ENCODE measurements at regions not wholly inside any gene's neighbourhood (a gene's known extent, or its start where the extent isn't known, plus 50 kb on each side); places are given as distances from the start of the nearest gene placed in this dataset.

DNA sequence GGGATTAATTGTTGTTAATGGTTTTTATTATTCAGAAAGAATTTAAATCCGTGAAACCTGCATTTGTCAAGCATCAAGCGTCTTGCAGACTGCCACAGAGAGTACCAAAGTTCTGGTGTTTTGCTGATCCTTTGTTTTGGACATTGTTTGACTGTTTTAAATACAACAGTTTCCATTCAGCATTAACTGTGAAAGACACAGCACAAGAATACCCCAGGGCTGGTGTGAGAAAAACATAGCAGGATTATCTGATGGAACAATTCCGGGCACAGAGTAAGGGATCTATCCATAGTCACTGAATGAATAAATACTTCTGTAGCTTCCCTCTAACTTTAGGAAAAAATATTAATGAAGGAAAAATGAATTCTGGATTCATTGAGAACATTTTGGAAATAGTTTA lies 202.3 kb downstream of the LTN1 start:
- intact Hi-C loops (cut with micrococcal nuclease; ENCODE audit: unreplicated experiment): no loop called here

DNA sequence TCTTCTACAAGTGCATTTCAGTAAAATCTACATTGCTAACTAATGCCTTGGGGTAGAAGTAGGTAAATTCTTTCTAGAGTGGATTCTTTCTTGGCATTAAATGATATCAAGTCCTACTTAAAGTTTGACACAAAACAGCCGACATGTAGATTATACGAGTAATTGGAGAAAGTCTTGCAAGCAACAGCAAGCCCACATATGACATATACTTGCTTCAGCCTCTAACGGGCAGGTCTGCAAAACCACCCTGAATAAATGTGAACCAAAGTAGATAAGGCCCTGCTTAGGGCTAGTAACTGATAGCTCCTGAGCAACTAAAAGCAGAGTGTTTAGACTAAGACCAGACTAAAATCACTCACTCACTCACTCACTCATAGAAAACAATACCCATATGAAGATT lies 203.2 kb downstream of the LTN1 start:
- Histone ChIP-seq H3K4me3 (ENCODE audit: low read depth, low read length, poor library complexity, severe bottlenecking) (no peak overlapping the region), H3K9me3 (ENCODE audit: low read depth, low read length, poor library complexity, severe bottlenecking) (no peaks in the 10 kb centered on the region), H3K27ac (ENCODE audit: low read depth, low read length, poor library complexity, severe bottlenecking) (no peak overlapping the region), H3K27me3 (replicated peaks; ENCODE audit: insufficient read depth, low read depth, low read length, poor library complexity) (no peaks in the 10 kb centered on the region), H3K4me1 (ENCODE audit: insufficient read depth, low read length, poor library complexity, severe bottlenecking) (no peaks in the 10 kb centered on the region), H3K36me3 (ENCODE audit: insufficient read depth, low read length, poor library complexity, severe bottlenecking) (no peaks in the 10 kb centered on the region)
- CTCF ChIA-PET: no interaction called here
- BruUV-seq (replicated peaks): no TSS peak
- intact Hi-C loops (cut with micrococcal nuclease; ENCODE audit: unreplicated experiment): no loop called here
- no peak for TF ChIP-seq EZH2 (IDR thresholded peaks at IDR 0.05; ENCODE audit: borderline replicate concordance, low read depth, low read length, poor library complexity, severe bottlenecking)
- TF ChIP-seq, protein P1, sequence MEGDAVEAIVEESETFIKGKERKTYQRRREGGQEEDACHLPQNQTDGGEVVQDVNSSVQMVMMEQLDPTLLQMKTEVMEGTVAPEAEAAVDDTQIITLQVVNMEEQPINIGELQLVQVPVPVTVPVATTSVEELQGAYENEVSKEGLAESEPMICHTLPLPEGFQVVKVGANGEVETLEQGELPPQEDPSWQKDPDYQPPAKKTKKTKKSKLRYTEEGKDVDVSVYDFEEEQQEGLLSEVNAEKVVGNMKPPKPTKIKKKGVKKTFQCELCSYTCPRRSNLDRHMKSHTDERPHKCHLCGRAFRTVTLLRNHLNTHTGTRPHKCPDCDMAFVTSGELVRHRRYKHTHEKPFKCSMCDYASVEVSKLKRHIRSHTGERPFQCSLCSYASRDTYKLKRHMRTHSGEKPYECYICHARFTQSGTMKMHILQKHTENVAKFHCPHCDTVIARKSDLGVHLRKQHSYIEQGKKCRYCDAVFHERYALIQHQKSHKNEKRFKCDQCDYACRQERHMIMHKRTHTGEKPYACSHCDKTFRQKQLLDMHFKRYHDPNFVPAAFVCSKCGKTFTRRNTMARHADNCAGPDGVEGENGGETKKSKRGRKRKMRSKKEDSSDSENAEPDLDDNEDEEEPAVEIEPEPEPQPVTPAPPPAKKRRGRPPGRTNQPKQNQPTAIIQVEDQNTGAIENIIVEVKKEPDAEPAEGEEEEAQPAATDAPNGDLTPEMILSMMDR (conservative IDR thresholded peaks at IDR 0.05; ENCODE audit: low read depth, low read length): no peak
- POLR2A ChIA-PET (ENCODE audit: low non-redundant PET): no interaction called here
- no peak for DNase-seq (ENCODE audit: low spot score)

More for the DNA sequence above, 202.3 kb downstream of the LTN1 start:
- ChIA-PET POLR2A (ENCODE audit: low non-redundant PET) (no interaction called here), CTCF (no interaction called here)
- Histone ChIP-seq H3K27me3 (replicated peaks; ENCODE audit: insufficient read depth, low read depth, low read length, poor library complexity) (no peaks in the 10 kb centered on the region), H3K4me1 (ENCODE audit: insufficient read depth, low read length, poor library complexity, severe bottlenecking) (no peaks in the 10 kb centered on the region), H3K27ac (ENCODE audit: low read depth, low read length, poor library complexity, severe bottlenecking) (no peak overlapping the region), H3K9me3 (ENCODE audit: low read depth, low read length, poor library complexity, severe bottlenecking) (no peaks in the 10 kb centered on the region), H3K36me3 (ENCODE audit: insufficient read depth, low read length, poor library complexity, severe bottlenecking) (no peaks in the 10 kb centered on the region), H3K4me3 (ENCODE audit: low read depth, low read length, poor library complexity, severe bottlenecking) (no peak overlapping the region)
- BruUV-seq (replicated peaks): no TSS peak
- TF ChIP-seq, protein P1 (conservative IDR thresholded peaks at IDR 0.05; ENCODE audit: low read depth, low read length): no peak
- no peak for TF ChIP-seq EZH2 (IDR thresholded peaks at IDR 0.05; ENCODE audit: borderline replicate concordance, low read depth, low read length, poor library complexity, severe bottlenecking)
- DNase-seq (ENCODE audit: low spot score): no peak

DNA sequence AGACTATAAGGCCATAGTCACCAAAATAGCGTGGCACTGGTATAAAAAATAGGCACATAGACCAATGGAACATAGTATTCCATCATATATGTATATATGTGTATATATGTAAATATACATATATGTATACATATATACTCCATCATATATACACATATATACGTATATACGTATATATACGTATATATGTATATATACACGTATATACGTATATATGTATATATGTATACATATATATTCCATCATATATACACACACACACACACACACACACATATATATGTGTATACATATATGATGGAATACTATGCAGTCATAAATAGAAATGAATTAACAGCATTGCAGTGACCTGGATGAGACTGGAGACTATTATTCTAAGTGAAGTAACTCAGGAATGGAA lies 204.6 kb downstream of the LTN1 start:
- no peaks in the 10 kb centered on the region for H3K27me3 ChIP-seq (replicated peaks; ENCODE audit: insufficient read depth, low read depth, low read length, poor library complexity)

DNA sequence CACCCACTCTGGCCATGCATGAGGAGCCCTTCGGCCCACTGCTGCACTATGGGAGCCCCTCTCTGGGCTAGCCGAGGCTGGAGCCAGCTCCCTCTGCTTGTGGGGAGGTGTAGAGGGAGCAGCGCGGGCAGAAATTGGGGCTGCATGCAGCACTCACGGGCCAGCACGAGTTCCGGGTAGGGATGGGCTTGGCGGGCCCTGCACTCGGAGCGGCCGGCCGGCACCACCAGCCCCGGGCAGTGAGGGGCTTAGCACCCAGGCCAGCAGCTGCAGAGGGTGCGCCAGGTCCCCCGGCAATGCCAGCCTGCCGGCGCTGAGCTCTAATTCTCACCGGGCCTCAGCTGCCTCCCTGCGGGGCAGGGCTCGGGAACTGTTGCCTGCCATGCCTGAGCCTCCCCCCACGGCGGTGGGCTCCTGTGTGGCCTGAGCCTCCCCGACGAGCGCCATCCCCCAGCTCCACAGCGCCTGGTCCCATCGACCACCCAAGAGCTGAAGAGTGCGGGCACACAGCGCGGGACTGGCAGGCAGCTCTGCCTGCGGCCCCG lies 209.0 kb downstream of the LTN1 start:
- H3K9me3 ChIP-seq (ENCODE audit: low read depth, low read length, poor library complexity, severe bottlenecking): no peaks in the 10 kb centered on the region
- H3K27me3 ChIP-seq (replicated peaks; ENCODE audit: insufficient read depth, low read depth, low read length, poor library complexity): no peaks in the 10 kb centered on the region
- no TSS peak for BruUV-seq (replicated peaks)
- intact Hi-C loops (cut with micrococcal nuclease; ENCODE audit: unreplicated experiment): no loop called here
- no peak overlapping the region for H3K27ac ChIP-seq (ENCODE audit: low read depth, low read length, poor library complexity, severe bottlenecking)
- POLR2A ChIA-PET (ENCODE audit: low non-redundant PET): no interaction called here
- H3K4me3 ChIP-seq (ENCODE audit: low read depth, low read length, poor library complexity, severe bottlenecking): no peak overlapping the region
- DNase-seq (ENCODE audit: low spot score): no peak
- H3K36me3 ChIP-seq (ENCODE audit: insufficient read depth, low read length, poor library complexity, severe bottlenecking): no peaks in the 10 kb centered on the region
- CTCF ChIA-PET: no interaction called here
- no peaks in the 10 kb centered on the region for H3K4me1 ChIP-seq (ENCODE audit: insufficient read depth, low read length, poor library complexity, severe bottlenecking)
- TF ChIP-seq, protein P1 (conservative IDR thresholded peaks at IDR 0.05; ENCODE audit: low read depth, low read length): no peak
- no peak for TF ChIP-seq EZH2 (IDR thresholded peaks at IDR 0.05; ENCODE audit: borderline replicate concordance, low read depth, low read length, poor library complexity, severe bottlenecking)

More for the DNA sequence above, 204.6 kb downstream of the LTN1 start:
- Histone ChIP-seq H3K4me3 (ENCODE audit: low read depth, low read length, poor library complexity, severe bottlenecking) (no peak overlapping the region), H3K4me1 (ENCODE audit: insufficient read depth, low read length, poor library complexity, severe bottlenecking) (no peaks in the 10 kb centered on the region), H3K36me3 (ENCODE audit: insufficient read depth, low read length, poor library complexity, severe bottlenecking) (no peaks in the 10 kb centered on the region), H3K27ac (ENCODE audit: low read depth, low read length, poor library complexity, severe bottlenecking) (no peak overlapping the region), H3K9me3 (ENCODE audit: low read depth, low read length, poor library complexity, severe bottlenecking) (no peaks in the 10 kb centered on the region)
- TF ChIP-seq EZH2 (IDR thresholded peaks at IDR 0.05; ENCODE audit: borderline replicate concordance, low read depth, low read length, poor library complexity, severe bottlenecking): no peak
- ChIA-PET CTCF (no interaction called here), POLR2A (ENCODE audit: low non-redundant PET) (no interaction called here)
- intact Hi-C loops (cut with micrococcal nuclease; ENCODE audit: unreplicated experiment): no loop called here
- no peak for DNase-seq (ENCODE audit: low spot score)
- no TSS peak for BruUV-seq (replicated peaks)

Data from A673 (cell line).